ENCODE measurements at regions not wholly inside any gene's neighbourhood (a gene's known extent, or its start where the extent isn't known, plus 50 kb on each side); places are given as distances from the start of the nearest gene placed in this dataset.

DNA sequence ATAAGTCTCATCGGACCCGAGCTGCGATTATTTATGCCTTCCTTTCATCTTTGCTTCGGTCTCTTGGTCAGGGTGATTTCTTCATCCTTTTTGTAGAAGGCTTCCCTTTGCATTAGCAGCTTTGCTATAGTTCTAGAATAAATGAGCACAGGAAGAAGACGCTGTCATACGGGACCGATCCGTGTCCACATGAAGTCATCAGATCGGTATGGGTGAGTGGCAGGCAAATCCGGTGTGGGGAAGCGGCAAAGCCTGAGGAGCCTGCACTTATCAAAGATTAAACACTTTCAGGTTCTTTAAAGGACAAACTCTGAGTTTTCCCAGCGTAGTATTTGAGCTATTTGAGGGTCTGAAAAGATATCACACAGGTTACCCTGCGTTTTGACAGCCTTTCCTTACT is 119.3 kb downstream of the IRS2 start:
- no peak overlapping the region for H3K27ac ChIP-seq
- no peaks in the 10 kb centered on the region for H4K20me1 ChIP-seq (ENCODE audit: insufficient read depth)
- no peaks in the 10 kb centered on the region for H3K79me2 ChIP-seq (ENCODE audit: insufficient read depth, low read depth)
- no peak overlapping the region for H3K9ac ChIP-seq
- H3K4me3 ChIP-seq (IDR thresholded peaks at IDR 0.05; ENCODE audit: insufficient read depth, low read depth, low read length): no peak overlapping the region
- TF ChIP-seq CTCF (conservative IDR thresholded peaks at IDR 0.05; ENCODE audit: low read depth, low read length): no peak
- H2AFZ ChIP-seq (ENCODE audit: low read depth): no peak overlapping the region
- H3K4me2 ChIP-seq: no peak overlapping the region
- H3K4me1 ChIP-seq (ENCODE audit: low read depth, poor library complexity, severe bottlenecking): no peaks in the 10 kb centered on the region
- no peaks in the 10 kb centered on the region for H3K27me3 ChIP-seq (ENCODE audit: insufficient read depth, low read depth)
- H3K36me3 ChIP-seq (ENCODE audit: insufficient read depth): no peaks in the 10 kb centered on the region

DNA sequence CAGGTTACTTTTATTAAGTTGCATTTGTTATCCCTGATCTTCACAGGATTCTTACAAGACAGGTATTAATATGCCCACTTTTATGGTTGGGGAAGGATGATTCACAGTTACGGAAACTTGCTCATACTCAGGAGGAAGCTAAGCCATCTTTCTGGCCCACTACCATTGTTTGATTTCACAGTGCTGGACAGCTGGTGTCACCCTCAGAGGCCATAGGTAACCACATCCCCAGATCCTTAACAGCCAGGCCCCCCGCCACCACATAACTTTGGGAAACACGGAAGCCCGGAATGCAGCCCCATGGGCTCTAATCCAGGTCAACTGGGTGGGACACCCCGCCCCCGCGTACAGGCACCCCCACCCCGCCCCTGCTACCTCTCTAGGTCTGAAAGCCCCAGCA is 119.7 kb downstream of the IRS2 start:
- no peak overlapping the region for H2AFZ ChIP-seq (ENCODE audit: low read depth)
- no peak overlapping the region for H3K9ac ChIP-seq
- no peak for TF ChIP-seq CTCF (conservative IDR thresholded peaks at IDR 0.05; ENCODE audit: low read depth, low read length)
- H3K4me1 ChIP-seq (ENCODE audit: low read depth, poor library complexity, severe bottlenecking): no peaks in the 10 kb centered on the region
- H3K4me3 ChIP-seq (IDR thresholded peaks at IDR 0.05; ENCODE audit: insufficient read depth, low read depth, low read length): no peak overlapping the region
- no peaks in the 10 kb centered on the region for H3K79me2 ChIP-seq (ENCODE audit: insufficient read depth, low read depth)
- no peaks in the 10 kb centered on the region for H4K20me1 ChIP-seq (ENCODE audit: insufficient read depth)
- H3K27me3 ChIP-seq (ENCODE audit: insufficient read depth, low read depth): no peaks in the 10 kb centered on the region
- no peak overlapping the region for H3K27ac ChIP-seq
- no peaks in the 10 kb centered on the region for H3K36me3 ChIP-seq (ENCODE audit: insufficient read depth)
- H3K4me2 ChIP-seq: no peak overlapping the region

DNA sequence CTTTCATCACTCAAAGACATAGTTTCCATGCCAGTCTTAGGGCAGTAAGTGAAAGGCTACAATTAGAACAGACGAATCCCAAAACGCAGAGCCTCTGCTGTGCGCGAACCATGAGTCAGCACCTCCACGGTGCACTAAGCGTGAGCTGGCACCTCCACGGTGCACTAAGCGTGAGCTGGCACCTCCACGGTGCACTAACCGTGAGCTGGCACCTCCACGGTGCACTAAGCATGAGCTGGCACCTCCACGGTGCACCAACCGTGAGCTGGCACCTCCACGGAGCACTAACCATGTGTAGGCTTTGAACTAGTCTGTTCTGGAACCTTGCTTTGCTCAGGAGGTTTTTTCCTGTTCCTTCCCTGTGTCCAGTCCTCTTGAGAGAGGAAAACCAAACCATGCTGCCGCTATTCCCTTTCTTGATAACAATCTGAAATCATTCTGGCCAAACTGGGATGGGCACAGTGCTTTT is 120.6 kb downstream of the IRS2 start:
- no peaks in the 10 kb centered on the region for H3K27me3 ChIP-seq (ENCODE audit: insufficient read depth, low read depth)
- H2AFZ ChIP-seq (ENCODE audit: low read depth): no peak overlapping the region
- H3K4me3 ChIP-seq (IDR thresholded peaks at IDR 0.05; ENCODE audit: insufficient read depth, low read depth, low read length): no peak overlapping the region
- H3K36me3 ChIP-seq (ENCODE audit: insufficient read depth): no peaks in the 10 kb centered on the region
- no peaks in the 10 kb centered on the region for H4K20me1 ChIP-seq (ENCODE audit: insufficient read depth)
- no peak overlapping the region for H3K9ac ChIP-seq
- no peak overlapping the region for H3K27ac ChIP-seq
- H3K4me1 ChIP-seq (ENCODE audit: low read depth, poor library complexity, severe bottlenecking): no peaks in the 10 kb centered on the region
- no peak overlapping the region for H3K4me2 ChIP-seq
- no peak for TF ChIP-seq CTCF (conservative IDR thresholded peaks at IDR 0.05; ENCODE audit: low read depth, low read length)
- H3K79me2 ChIP-seq (ENCODE audit: insufficient read depth, low read depth): no peaks in the 10 kb centered on the region

DNA sequence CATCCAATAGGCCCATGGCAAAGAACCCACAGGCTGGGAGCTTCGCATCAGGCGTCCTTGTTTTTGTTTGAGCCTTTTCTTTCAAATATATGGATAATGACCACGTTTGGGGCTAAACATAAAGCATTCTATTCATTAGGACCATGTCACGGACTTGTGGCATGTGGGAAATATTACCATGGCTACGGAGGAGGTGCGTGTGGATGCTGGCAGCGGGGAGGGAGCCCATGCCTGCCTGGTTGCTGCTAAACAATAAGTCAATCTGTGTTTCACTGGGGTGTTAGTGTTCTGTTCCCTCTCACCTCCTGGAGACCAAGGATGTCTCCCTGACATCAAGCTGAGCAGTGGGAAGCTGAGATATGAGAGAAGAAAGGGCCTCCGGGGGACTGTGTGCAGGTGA is 121.1 kb downstream of the IRS2 start:
- no peaks in the 10 kb centered on the region for H4K20me1 ChIP-seq (ENCODE audit: insufficient read depth)
- H3K4me1 ChIP-seq (ENCODE audit: low read depth, poor library complexity, severe bottlenecking): no peaks in the 10 kb centered on the region

More for the DNA sequence above, 121.1 kb downstream of the IRS2 start:
- Histone ChIP-seq H3K4me3 (IDR thresholded peaks at IDR 0.05; ENCODE audit: insufficient read depth, low read depth, low read length) (no peak overlapping the region), H3K79me2 (ENCODE audit: insufficient read depth, low read depth) (no peaks in the 10 kb centered on the region), H2AFZ (ENCODE audit: low read depth) (no peak overlapping the region), H3K9ac (no peak overlapping the region), H3K27me3 (ENCODE audit: insufficient read depth, low read depth) (no peaks in the 10 kb centered on the region), H3K4me2 (no peak overlapping the region), H3K27ac (no peak overlapping the region), H3K36me3 (ENCODE audit: insufficient read depth) (no peaks in the 10 kb centered on the region)
- TF ChIP-seq CTCF (conservative IDR thresholded peaks at IDR 0.05; ENCODE audit: low read depth, low read length): no peak
